Activated CD8-positive, alpha-beta T cell treated with anti-CD3 and anti-CD28 coated beads, Interleukin-2, amount 10 ng/mL, durations not matched to agents 7 days and 5 days (primary cell): ENCODE measurements at regions not wholly inside any gene's neighbourhood (a gene's known extent, or its start where the extent isn't known, plus 50 kb on each side); places are given as distances from the start of the nearest gene placed in this dataset.

ENCODE experiments used
- ATAC-seq: fragments of 150-1000 bp; cut with Tn5 transposase; one replicate; pipeline ENCODE4 v1.10.0; 2021; ENCODE audit warnings: moderate library complexity
- CTCF ChIA-PET: fragments of 350-600 bp; sonication (Branson Sonifier 250); formaldehyde crosslinking; loops from one replicate; lab custom pipeline; 2021; ENCODE audit warnings: antibody characterized with exemption; lab: Charles Lee
- POLR2A ChIA-PET: fragments of 350-600 bp; sonication (Branson Sonifier 250); formaldehyde crosslinking; loops from one replicate; lab custom pipeline; 2021; ENCODE audit warnings: antibody characterized with exemption; lab: Charles Lee
- DNase-seq: peaks from one replicate; pipeline ENCODE4 v3.0.0-alpha.2; 2020
- H3K27ac Mint-ChIP-seq: one replicate; pipeline ENCODE4 v1.8.0; 2021; ENCODE audit warnings: mild to moderate bottlenecking, mixed read lengths
- H3K27me3 Mint-ChIP-seq: one replicate; pipeline ENCODE4 v1.8.0; 2021; ENCODE audit warnings: low read depth, mixed read lengths
- H3K36me3 Mint-ChIP-seq: one replicate; pipeline ENCODE4 v1.8.0; 2021; ENCODE audit warnings: low read depth, mixed read lengths
- H3K4me1 Mint-ChIP-seq: one replicate; pipeline ENCODE4 v1.8.0; 2021; ENCODE audit warnings: low read depth, mixed read lengths
- H3K4me3 Mint-ChIP-seq: one replicate; pipeline ENCODE4 v1.8.0; 2021; ENCODE audit warnings: mild to moderate bottlenecking, mixed read lengths
- H3K9me3 Mint-ChIP-seq: one replicate; pipeline ENCODE4 v1.8.0; 2022; ENCODE audit warnings: mixed read lengths; ENCODE audit not compliant: insufficient read depth

DNA sequence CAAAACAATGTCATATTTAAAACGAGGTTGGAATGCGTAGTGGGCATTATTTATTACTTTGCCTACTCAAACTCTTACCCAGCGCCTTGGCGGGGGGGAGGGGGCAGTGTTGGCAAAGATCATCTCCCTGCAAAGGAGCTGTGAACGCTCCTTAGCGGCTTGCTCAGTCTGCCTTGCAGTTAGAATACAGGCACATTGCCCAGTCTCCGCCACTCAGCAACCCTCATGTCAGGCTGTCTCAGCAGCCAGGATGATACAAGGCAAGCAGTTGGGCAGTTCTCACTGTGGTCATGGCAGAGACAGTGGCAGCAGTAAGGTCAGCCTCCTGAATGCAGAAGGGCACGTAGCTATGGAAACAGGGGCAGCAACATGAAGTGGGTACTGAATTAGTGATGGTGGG, 170.4 kb upstream of the KCNK2 start:
- Mint-ChIP-seq H3K27me3 (no peaks in the 10 kb centered on the region), H3K27ac (no peak overlapping the region), H3K9me3 (no peaks in the 10 kb centered on the region), H3K36me3 (no peaks in the 10 kb centered on the region), H3K4me3 (no peak overlapping the region), H3K4me1 (no peaks in the 10 kb centered on the region)
- CTCF ChIA-PET, result no interaction called here
- ATAC-seq, result no peak
- no peak for DNase-seq
- POLR2A ChIA-PET, result no interaction called here

DNA sequence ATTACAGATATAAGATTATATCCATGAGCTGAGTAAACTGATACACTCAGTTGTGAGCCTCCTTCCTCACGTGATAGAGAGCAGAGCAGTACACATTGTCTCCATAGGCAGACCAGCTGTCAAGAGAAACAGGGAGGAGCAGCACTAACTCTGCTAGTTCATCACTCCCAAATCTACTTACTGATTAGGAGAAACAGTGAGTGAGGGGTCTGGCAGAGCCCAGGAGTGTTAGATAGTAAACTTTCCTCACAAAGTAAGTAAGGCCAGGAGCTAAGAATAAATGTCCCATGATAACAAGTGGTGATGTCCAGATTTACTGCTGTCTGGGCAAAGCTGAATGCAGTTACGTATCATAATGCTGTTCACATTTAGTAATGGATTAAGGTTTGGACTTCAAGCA, 168.6 kb upstream of the KCNK2 start:
- no peak overlapping the region for H3K4me3 Mint-ChIP-seq
- ChIA-PET CTCF (no interaction called here), POLR2A (no interaction called here)
- H3K36me3 Mint-ChIP-seq, result no peaks in the 10 kb centered on the region
- DNase-seq (no peak), ATAC-seq (no peak)
- H3K27ac Mint-ChIP-seq, result no peak overlapping the region
- H3K27me3 Mint-ChIP-seq, result no peaks in the 10 kb centered on the region
- no peaks in the 10 kb centered on the region for H3K4me1 Mint-ChIP-seq
- H3K9me3 Mint-ChIP-seq, result no peaks in the 10 kb centered on the region

GRCh38 chr1:214917081-214917635, 165.4 kb upstream of the KCNK2 start:
- H3K4me3 Mint-ChIP-seq, result no peak overlapping the region
- ATAC-seq, result no peak
- ChIA-PET POLR2A (no interaction called here), CTCF (no interaction called here)
- H3K9me3 Mint-ChIP-seq, result no peaks in the 10 kb centered on the region
- H3K27me3 Mint-ChIP-seq, result no peaks in the 10 kb centered on the region
- H3K27ac Mint-ChIP-seq, result no peak overlapping the region
- no peak for DNase-seq
- no peaks in the 10 kb centered on the region for H3K36me3 Mint-ChIP-seq
- no peaks in the 10 kb centered on the region for H3K4me1 Mint-ChIP-seq

- POLR2A ChIA-PET, result no interaction called here
- no peak for ATAC-seq
These were observed 163.8 kb upstream of the KCNK2 start for GRCh38 chr1:214918745-214919144.

GRCh38 chr1:214920337-214920736, 162.2 kb upstream of the KCNK2 start:
- no peaks in the 10 kb centered on the region for H3K27me3 Mint-ChIP-seq
- no peaks in the 10 kb centered on the region for H3K9me3 Mint-ChIP-seq
- no peaks in the 10 kb centered on the region for H3K36me3 Mint-ChIP-seq
- no peaks in the 10 kb centered on the region for H3K4me1 Mint-ChIP-seq
- no peak overlapping the region for H3K4me3 Mint-ChIP-seq
- ChIA-PET CTCF (no interaction called here), POLR2A (no interaction called here)
- ATAC-seq, result no peak
- H3K27ac Mint-ChIP-seq, result no peak overlapping the region
- no peak for DNase-seq

More at GRCh38 chr1:214918745-214919144, 163.8 kb upstream of the KCNK2 start:
- no peak overlapping the region for H3K27ac Mint-ChIP-seq
- H3K36me3 Mint-ChIP-seq, result no peaks in the 10 kb centered on the region
- no peak for DNase-seq
- H3K9me3 Mint-ChIP-seq, result no peaks in the 10 kb centered on the region
- CTCF ChIA-PET, result no interaction called here
- no peaks in the 10 kb centered on the region for H3K27me3 Mint-ChIP-seq
- no peaks in the 10 kb centered on the region for H3K4me1 Mint-ChIP-seq
- H3K4me3 Mint-ChIP-seq, result no peak overlapping the region

DNA sequence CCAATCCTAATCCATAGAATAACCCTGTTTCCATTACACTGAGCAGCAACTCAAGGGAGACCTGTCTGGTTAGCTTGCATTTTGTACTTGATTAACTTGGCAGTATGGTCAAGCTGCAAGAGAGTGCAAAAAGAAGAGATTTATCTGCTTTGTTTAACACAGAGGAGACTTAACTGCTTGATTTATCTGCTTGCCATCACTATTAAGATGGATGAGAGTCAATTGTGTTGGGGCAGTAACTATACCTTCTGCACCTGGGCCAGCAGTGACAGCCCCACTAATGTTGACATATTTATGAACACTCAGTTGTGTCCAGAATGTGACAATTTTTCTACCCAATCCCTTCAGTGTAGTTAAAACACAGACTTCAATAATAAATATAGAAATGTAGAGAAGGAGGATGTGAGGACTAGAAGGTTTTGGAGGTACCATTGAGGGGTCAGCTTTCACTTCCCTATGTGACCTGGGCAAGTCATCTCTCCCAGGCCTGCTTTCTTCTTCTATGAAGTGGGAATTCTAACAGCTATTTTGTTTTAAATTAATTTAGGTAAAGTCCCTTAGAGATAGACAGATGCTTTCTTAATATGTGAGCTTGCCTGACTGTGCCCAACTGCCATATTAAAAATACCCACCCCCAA, 159.1 kb upstream of the KCNK2 start:
- CTCF ChIA-PET, result interaction anchor here (1.1 kb wide), 1 partner anchor 24 kb away, joined by 3 read pairs; no protein-coding TSS in a partner anchor
- H3K36me3 Mint-ChIP-seq, result no peaks in the 10 kb centered on the region
- H3K4me1 Mint-ChIP-seq, result no peaks in the 10 kb centered on the region
- no peak overlapping the region for H3K27ac Mint-ChIP-seq
- no peaks in the 10 kb centered on the region for H3K9me3 Mint-ChIP-seq
- ATAC-seq (no peak), DNase-seq (no peak)
- no peak overlapping the region for H3K4me3 Mint-ChIP-seq
- no peaks in the 10 kb centered on the region for H3K27me3 Mint-ChIP-seq
- POLR2A ChIA-PET, result no interaction called here

- Mint-ChIP-seq H3K27me3 (no peaks in the 10 kb centered on the region), H3K9me3 (no peaks in the 10 kb centered on the region), H3K4me1 (no peaks in the 10 kb centered on the region), H3K27ac (no peak overlapping the region), H3K4me3 (no peak overlapping the region), H3K36me3 (no peaks in the 10 kb centered on the region)
- DNase-seq (no peak), ATAC-seq (no peak)
- ChIA-PET CTCF (no interaction called here), POLR2A (no interaction called here)
These were observed 154.7 kb upstream of the KCNK2 start for GRCh38 chr1:214927796-214928195.

GRCh38 chr1:214928574-214928973, 154.0 kb upstream of the KCNK2 start:
- ATAC-seq, result no peak
- DNase-seq, result no peak
- no peaks in the 10 kb centered on the region for H3K4me1 Mint-ChIP-seq
- CTCF ChIA-PET, result no interaction called here
- H3K27me3 Mint-ChIP-seq, result no peaks in the 10 kb centered on the region
- no peaks in the 10 kb centered on the region for H3K9me3 Mint-ChIP-seq
- no peaks in the 10 kb centered on the region for H3K36me3 Mint-ChIP-seq
- POLR2A ChIA-PET, result no interaction called here
- H3K27ac Mint-ChIP-seq, result no peak overlapping the region
- H3K4me3 Mint-ChIP-seq, result no peak overlapping the region

GRCh38 chr1:214933375-214933774, 149.2 kb upstream of the KCNK2 start:
- H3K36me3 Mint-ChIP-seq, result no peaks in the 10 kb centered on the region
- H3K4me1 Mint-ChIP-seq, result no peaks in the 10 kb centered on the region
- ChIA-PET POLR2A (no interaction called here), CTCF (no interaction called here)
- no peak for ATAC-seq
- no peaks in the 10 kb centered on the region for H3K9me3 Mint-ChIP-seq
- H3K27me3 Mint-ChIP-seq, result no peaks in the 10 kb centered on the region
- no peak overlapping the region for H3K27ac Mint-ChIP-seq
- no peak for DNase-seq
- no peak overlapping the region for H3K4me3 Mint-ChIP-seq

DNA sequence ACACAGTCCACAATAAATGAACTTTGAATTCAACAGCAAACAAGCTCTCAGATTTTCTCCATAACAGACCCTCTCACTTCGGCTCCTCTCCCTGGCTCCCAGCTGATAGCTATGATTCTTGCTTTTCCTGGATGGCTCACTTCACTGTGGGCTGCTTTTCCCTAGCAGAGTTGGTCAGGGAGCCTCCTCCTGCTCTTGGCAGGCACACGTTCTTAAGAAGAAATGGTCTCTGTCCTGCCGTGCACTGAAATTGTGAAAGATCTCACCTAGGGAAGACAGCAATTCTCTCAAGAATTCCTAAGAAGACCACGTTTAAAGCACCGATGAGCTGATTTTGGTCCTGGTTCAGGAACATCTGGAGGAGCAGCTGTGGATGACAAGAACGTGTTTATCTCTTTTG, 148.5 kb upstream of the KCNK2 start:
- no peak overlapping the region for H3K4me3 Mint-ChIP-seq
- POLR2A ChIA-PET, result no interaction called here
- ATAC-seq, result no peak
- no peaks in the 10 kb centered on the region for H3K27me3 Mint-ChIP-seq
- no peaks in the 10 kb centered on the region for H3K4me1 Mint-ChIP-seq
- DNase-seq, result no peak
- H3K27ac Mint-ChIP-seq, result no peak overlapping the region
- no peaks in the 10 kb centered on the region for H3K36me3 Mint-ChIP-seq
- CTCF ChIA-PET, result no interaction called here
- no peaks in the 10 kb centered on the region for H3K9me3 Mint-ChIP-seq

DNA sequence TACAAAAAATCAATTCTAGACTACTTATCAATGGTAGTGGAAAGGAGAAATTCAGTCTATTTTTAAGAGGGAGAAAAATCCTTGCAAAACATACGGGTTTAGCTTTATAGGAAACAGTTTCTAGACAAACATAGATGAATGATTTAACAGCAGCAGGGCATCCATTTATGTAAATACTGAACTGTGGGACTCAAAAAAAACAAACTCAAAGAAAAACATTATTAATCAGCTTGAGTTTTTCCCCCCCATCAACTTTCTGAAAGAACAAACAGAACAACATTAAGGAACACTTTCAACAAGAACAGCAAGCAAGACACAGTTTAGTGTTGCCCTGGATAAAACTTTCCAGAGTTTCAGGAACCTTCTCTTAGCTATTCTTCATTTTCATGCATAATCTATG, 147.3 kb upstream of the KCNK2 start:
- Mint-ChIP-seq H3K9me3 (peaks cover 4% of the 10 kb centered on the region), H3K4me3 (no peak overlapping the region), H3K27me3 (no peaks in the 10 kb centered on the region), H3K4me1 (no peaks in the 10 kb centered on the region), H3K27ac (no peak overlapping the region), H3K36me3 (no peaks in the 10 kb centered on the region)
- ChIA-PET POLR2A (no interaction called here), CTCF (no interaction called here)
- DNase-seq, result no peak
- no peak for ATAC-seq

DNA sequence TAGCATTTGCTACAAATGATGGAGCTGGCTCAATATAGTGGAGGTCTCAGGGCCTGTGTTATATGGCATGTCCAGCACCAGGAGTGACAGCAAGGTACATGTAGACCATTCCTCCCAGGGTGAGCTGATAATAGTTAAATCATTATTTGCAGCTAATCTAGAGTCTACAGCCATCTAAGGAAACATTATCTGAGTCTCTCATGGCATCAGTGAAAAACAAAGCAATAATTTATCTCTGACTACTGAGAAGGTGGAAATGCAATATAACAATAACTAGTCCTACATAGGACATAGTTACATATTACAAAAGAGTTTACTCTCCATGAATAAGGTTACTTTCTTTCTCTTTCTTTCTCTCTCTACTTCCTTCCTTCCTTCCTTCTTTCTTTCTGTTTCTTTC, 143.4 kb upstream of the KCNK2 start:
- no peak for ATAC-seq
- Mint-ChIP-seq H3K27me3 (no peaks in the 10 kb centered on the region), H3K36me3 (no peaks in the 10 kb centered on the region), H3K9me3 (peaks cover 4% of the 10 kb centered on the region), H3K4me3 (no peak overlapping the region), H3K4me1 (no peaks in the 10 kb centered on the region), H3K27ac (no peak overlapping the region)
- DNase-seq, result no peak
- ChIA-PET POLR2A (no interaction called here), CTCF (no interaction called here)

GRCh38 chr1:214941061-214941460, 141.5 kb upstream of the KCNK2 start:
- Mint-ChIP-seq H3K27me3 (no peaks in the 10 kb centered on the region), H3K27ac (no peak overlapping the region), H3K9me3 (peaks cover 4% of the 10 kb centered on the region), H3K4me3 (no peak overlapping the region), H3K4me1 (no peaks in the 10 kb centered on the region), H3K36me3 (no peaks in the 10 kb centered on the region)
- POLR2A ChIA-PET, result no interaction called here
- ATAC-seq, result no peak
- DNase-seq, result no peak
- CTCF ChIA-PET, result no interaction called here
